ENCODE measurements at regions not wholly inside any gene's neighbourhood (a gene's known extent, or its start where the extent isn't known, plus 50 kb on each side); places are given as distances from the start of the nearest gene placed in this dataset.

DNA sequence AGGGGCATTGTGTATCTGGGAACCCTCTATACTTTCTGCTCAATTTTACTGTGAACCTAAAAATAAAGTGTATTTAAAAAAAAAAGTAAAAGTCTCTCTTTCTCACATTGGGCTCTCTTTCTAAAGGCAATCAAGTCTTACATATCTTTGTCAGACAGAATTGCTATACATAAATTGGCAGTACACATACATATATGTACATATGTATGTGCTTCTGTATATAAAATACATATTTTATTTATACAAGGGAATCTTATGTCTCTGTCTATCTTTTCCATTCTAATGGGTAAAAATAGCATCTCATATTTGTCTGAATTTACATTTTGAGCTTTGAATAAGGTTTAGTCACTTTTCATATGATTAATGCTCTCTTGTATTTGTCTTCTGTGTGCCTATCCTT, 348.8 kb downstream of the SPATA31D1 start:
- TF ChIP-seq POLR2AphosphoS5 (IDR thresholded peaks at IDR 0.05; ENCODE audit: low read depth, low read length): no peak

- TF ChIP-seq TAF1 (IDR thresholded peaks at IDR 0.05; ENCODE audit: borderline replicate concordance, insufficient read depth, low read length): no peak
- no peak for TF ChIP-seq SIN3A (IDR thresholded peaks at IDR 0.05; ENCODE audit: borderline replicate concordance, insufficient read depth, low read length)
- TF ChIP-seq, protein P1, sequence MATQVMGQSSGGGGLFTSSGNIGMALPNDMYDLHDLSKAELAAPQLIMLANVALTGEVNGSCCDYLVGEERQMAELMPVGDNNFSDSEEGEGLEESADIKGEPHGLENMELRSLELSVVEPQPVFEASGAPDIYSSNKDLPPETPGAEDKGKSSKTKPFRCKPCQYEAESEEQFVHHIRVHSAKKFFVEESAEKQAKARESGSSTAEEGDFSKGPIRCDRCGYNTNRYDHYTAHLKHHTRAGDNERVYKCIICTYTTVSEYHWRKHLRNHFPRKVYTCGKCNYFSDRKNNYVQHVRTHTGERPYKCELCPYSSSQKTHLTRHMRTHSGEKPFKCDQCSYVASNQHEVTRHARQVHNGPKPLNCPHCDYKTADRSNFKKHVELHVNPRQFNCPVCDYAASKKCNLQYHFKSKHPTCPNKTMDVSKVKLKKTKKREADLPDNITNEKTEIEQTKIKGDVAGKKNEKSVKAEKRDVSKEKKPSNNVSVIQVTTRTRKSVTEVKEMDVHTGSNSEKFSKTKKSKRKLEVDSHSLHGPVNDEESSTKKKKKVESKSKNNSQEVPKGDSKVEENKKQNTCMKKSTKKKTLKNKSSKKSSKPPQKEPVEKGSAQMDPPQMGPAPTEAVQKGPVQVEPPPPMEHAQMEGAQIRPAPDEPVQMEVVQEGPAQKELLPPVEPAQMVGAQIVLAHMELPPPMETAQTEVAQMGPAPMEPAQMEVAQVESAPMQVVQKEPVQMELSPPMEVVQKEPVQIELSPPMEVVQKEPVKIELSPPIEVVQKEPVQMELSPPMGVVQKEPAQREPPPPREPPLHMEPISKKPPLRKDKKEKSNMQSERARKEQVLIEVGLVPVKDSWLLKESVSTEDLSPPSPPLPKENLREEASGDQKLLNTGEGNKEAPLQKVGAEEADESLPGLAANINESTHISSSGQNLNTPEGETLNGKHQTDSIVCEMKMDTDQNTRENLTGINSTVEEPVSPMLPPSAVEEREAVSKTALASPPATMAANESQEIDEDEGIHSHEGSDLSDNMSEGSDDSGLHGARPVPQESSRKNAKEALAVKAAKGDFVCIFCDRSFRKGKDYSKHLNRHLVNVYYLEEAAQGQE (IDR thresholded peaks at IDR 0.05; ENCODE audit: insufficient read depth in 1 of 2, low read depth in 2 of 2, low read length in 2 of 2): no peak
- no peak for TF ChIP-seq POLR2AphosphoS5 (IDR thresholded peaks at IDR 0.05; ENCODE audit: low read depth, low read length)
- no peak for TF ChIP-seq FOXP2 (optimal IDR thresholded peaks at IDR 0.05; ENCODE audit: borderline replicate concordance, extremely low read depth, extremely low read length, insufficient read depth)
These were observed 353.5 kb downstream of the SPATA31D1 start for GRCh38 chr9:82342046-82342445.

GRCh38 chr9:82346040-82346439, 357.5 kb downstream of the SPATA31D1 start:
- TF ChIP-seq TAF1 (IDR thresholded peaks at IDR 0.05; ENCODE audit: borderline replicate concordance, insufficient read depth, low read length) (no peak), POLR2AphosphoS5 (IDR thresholded peaks at IDR 0.05; ENCODE audit: low read depth, low read length) (no peak), FOXP2 (optimal IDR thresholded peaks at IDR 0.05; ENCODE audit: borderline replicate concordance, extremely low read depth, extremely low read length, insufficient read depth) (no peak), SIN3A (IDR thresholded peaks at IDR 0.05; ENCODE audit: borderline replicate concordance, insufficient read depth, low read length) (no peak)
- TF ChIP-seq, protein P1 (IDR thresholded peaks at IDR 0.05; ENCODE audit: insufficient read depth in 1 of 2, low read depth in 2 of 2, low read length in 2 of 2): no peak

DNA sequence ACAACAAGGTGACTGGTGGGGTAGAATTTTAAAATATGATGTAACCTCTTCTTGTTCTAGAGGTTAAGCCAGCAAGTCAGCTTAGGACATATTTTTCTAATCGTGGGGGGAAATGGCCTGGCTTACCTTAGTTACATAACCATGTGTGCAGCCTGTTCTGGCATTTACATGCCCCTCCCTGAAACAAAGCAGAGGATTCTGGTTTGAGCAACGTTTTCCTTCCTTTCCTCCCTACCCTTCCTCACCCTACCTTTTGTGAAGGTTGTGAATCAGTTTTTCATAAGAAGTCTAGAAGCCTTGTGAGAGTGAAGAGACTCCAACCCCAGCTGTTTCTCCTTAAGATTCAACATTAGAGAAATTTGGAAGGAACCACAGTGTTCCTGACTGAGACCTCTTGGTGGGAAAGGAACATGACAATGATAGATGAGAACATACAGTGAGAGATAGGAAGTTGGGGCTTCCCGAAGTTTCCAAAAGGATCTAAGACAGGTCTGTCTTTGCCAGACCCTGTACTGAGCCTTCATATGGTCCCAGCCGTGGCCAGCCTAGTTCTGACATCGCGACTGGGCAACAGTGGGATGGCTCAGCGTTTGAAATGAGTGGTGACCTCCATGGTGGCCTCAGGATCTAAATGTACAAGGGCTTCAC, 365.2 kb downstream of the SPATA31D1 start:
- TF ChIP-seq SIN3A (IDR thresholded peaks at IDR 0.05; ENCODE audit: borderline replicate concordance, insufficient read depth, low read length) (no peak), FOXP2 (optimal IDR thresholded peaks at IDR 0.05; ENCODE audit: borderline replicate concordance, extremely low read depth, extremely low read length, insufficient read depth) (no peak), POLR2AphosphoS5 (IDR thresholded peaks at IDR 0.05; ENCODE audit: low read depth, low read length) (no peak), TAF1 (IDR thresholded peaks at IDR 0.05; ENCODE audit: borderline replicate concordance, insufficient read depth, low read length) (no peak)
- TF ChIP-seq, protein P1 (IDR thresholded peaks at IDR 0.05; ENCODE audit: insufficient read depth in 1 of 2, low read depth in 2 of 2, low read length in 2 of 2): no peak

GRCh38 chr9:82354279-82354659, 365.7 kb downstream of the SPATA31D1 start:
- TF ChIP-seq SIN3A (IDR thresholded peaks at IDR 0.05; ENCODE audit: borderline replicate concordance, insufficient read depth, low read length): no peak
- TF ChIP-seq TAF1 (IDR thresholded peaks at IDR 0.05; ENCODE audit: borderline replicate concordance, insufficient read depth, low read length): no peak
- TF ChIP-seq, protein P1 (IDR thresholded peaks at IDR 0.05; ENCODE audit: insufficient read depth in 1 of 2, low read depth in 2 of 2, low read length in 2 of 2): no peak
- TF ChIP-seq FOXP2 (optimal IDR thresholded peaks at IDR 0.05; ENCODE audit: borderline replicate concordance, extremely low read depth, extremely low read length, insufficient read depth): no peak
- TF ChIP-seq POLR2AphosphoS5 (IDR thresholded peaks at IDR 0.05; ENCODE audit: low read depth, low read length): no peak

All from PFSK-1 (cell line).